IPS-NIHi11 (cell line): ENCODE measurements at regions not wholly inside any gene's neighbourhood (a gene's known extent, or its start where the extent isn't known, plus 50 kb on each side); places are given as distances from the start of the nearest gene placed in this dataset.

Experiments
- DNase-seq: peaks from one replicate; pipeline ENCODE4 v3.0.0; 2012; ENCODE audit warnings: mixed read lengths, low spot score

DNA sequence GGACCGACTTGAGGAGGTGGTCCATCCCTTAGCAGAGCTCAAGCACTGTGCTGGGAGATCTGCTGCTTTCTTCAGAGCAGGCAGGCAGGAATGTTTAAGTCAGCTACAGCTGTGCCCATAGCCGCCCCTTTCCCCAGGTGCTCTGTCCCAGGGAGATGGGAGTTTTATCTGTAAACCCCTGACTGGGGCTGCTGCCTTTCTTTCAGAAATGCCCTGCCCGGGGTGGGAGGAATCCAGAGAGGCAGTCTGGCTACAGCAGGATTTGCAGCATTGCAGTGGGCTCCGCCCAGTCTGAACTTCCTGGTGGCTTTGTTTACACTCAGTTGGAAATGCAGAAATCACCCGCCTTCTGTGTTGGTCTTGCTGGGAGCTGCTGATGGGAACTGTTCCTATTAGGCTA, 51.2 kb upstream of the SEMA3A start:
- DNase-seq, result no peak
